ENCODE measurements at regions not wholly inside any gene's neighbourhood (a gene's known extent, or its start where the extent isn't known, plus 50 kb on each side); places are given as distances from the start of the nearest gene placed in this dataset.
"Not testable (repeated sequence)": the region's sequence is repeated elsewhere in the genome, so short reads cannot be mapped to it uniquely, and the experiment has no call there.

DNA sequence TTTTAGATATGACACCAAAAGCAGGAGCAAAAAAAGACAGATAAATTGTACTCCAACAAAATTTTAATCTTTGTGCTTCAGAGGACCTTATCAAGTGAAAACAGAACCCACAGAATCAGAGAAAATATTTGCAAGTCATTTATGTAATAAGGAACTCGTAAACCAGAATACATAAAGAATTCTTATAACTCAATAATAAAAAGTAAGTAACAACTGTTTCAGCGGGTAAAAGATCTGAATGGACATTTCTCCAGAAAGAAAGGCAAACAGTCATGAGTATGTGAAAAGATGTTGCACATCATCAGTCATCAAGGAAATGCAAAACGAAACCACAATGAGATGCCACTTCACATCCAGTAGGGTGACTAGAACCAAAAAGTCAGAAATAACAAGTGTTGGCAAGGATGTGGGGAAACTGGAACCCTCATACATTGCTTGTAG, 167.7 kb upstream of the KCTD7 start:
- no peak for TF ChIP-seq CTCF (IDR thresholded peaks at IDR 0.05)
- Histone ChIP-seq H3K4me3 (no peak overlapping the region), H3K27me3 (replicated peaks; ENCODE audit: insufficient read depth) (no peaks in the 10 kb centered on the region), H3K36me3 (no peaks in the 10 kb centered on the region), H3K9me3 (no peaks in the 10 kb centered on the region), H3K4me1 (ENCODE audit: control insufficient read depth in 1 of 2, low read depth in 2 of 2) (no peaks in the 10 kb centered on the region), H3K27ac (no peak overlapping the region)
- DNase-seq (ENCODE audit: low spot score) (no peak), ATAC-seq (ENCODE audit: insufficient number of reproducible peaks, low FRiP score, low read depth) (no peak)

GRCh38 chr7:66461397-66461796, 167.3 kb upstream of the KCTD7 start:
- H3K9me3 ChIP-seq; DNase-seq (ENCODE audit: low spot score); H3K36me3 ChIP-seq; ATAC-seq (ENCODE audit: insufficient number of reproducible peaks, low FRiP score, low read depth); H3K27me3 ChIP-seq (replicated peaks; ENCODE audit: insufficient read depth); H3K4me1 ChIP-seq (ENCODE audit: control insufficient read depth in 1 of 2, low read depth in 2 of 2); H3K4me3 ChIP-seq; H3K27ac ChIP-seq: not testable (repeated sequence)

DNA sequence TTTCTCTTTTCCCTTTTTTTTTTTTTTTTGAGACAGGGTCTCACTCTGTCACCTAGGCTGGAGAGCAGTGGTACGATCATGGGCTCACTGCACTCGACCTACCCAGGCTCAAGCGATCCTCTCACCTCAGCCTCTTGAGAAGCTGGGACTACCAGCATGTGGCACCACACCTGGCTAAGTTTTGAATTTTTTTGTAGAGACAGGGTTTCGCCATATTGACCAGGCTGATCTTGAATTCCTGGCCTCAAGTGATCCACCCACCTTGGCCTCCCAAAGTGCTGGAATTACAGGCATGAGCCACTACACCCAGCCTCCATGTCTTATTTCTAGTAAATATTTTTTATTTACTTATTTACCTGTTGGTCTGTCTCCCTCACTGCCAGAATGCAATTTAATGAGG, 165.8 kb upstream of the KCTD7 start:
- H3K4me3 ChIP-seq; H3K36me3 ChIP-seq; H3K9me3 ChIP-seq; DNase-seq (ENCODE audit: low spot score); H3K27me3 ChIP-seq (replicated peaks; ENCODE audit: insufficient read depth); ATAC-seq (ENCODE audit: insufficient number of reproducible peaks, low FRiP score, low read depth); H3K27ac ChIP-seq; H3K4me1 ChIP-seq (ENCODE audit: control insufficient read depth in 1 of 2, low read depth in 2 of 2): not testable (repeated sequence)

- no peaks in the 10 kb centered on the region for H3K4me1 ChIP-seq (ENCODE audit: control insufficient read depth in 1 of 2, low read depth in 2 of 2)
- ATAC-seq (ENCODE audit: insufficient number of reproducible peaks, low FRiP score, low read depth) (no peak), DNase-seq (ENCODE audit: low spot score) (no peak)
- no peak overlapping the region for H3K27ac ChIP-seq
- TF ChIP-seq CTCF (IDR thresholded peaks at IDR 0.05), result no peak
- H3K4me3 ChIP-seq, result no peak overlapping the region
- H3K9me3 ChIP-seq, result no peaks in the 10 kb centered on the region
- no peaks in the 10 kb centered on the region for H3K36me3 ChIP-seq
- H3K27me3 ChIP-seq (replicated peaks; ENCODE audit: insufficient read depth), result no peaks in the 10 kb centered on the region
These were observed 164.6 kb upstream of the KCTD7 start for GRCh38 chr7:66464059-66464458.

DNA sequence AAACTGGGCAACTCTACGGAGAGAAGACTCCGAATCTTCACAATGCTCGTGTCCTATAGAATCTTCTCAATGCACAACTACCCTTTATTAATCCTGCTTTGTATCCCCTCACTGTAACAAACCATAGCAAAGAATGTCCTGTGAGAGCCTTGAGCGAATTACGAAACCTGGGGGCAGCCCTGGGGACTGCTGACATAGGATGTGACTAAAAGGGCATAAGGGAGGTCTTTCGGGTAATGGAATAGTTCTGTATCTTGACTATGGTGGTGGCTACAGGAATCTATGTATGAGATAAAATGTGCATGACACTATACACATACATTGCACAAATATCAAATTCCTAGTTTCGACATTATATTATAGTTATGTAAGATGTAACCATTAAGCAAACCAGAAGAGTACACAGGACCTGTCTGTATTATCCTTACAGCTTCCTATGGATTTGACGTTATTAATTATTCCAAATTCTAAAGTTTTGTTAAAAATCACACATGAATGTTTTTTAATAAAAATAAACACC, 162.5 kb upstream of the KCTD7 start:
- no peak for ATAC-seq (ENCODE audit: insufficient number of reproducible peaks, low FRiP score, low read depth)
- Histone ChIP-seq H3K27ac (no peak overlapping the region), H3K4me1 (ENCODE audit: control insufficient read depth in 1 of 2, low read depth in 2 of 2) (peaks cover 3 to 11% of the 10 kb centered on the region in 2 donors), H3K27me3 (replicated peaks; ENCODE audit: insufficient read depth) (no peaks in the 10 kb centered on the region), H3K9me3 (no peaks in the 10 kb centered on the region), H3K4me3 (no peak overlapping the region), H3K36me3 (no peaks in the 10 kb centered on the region)
- no peak for DNase-seq (ENCODE audit: low spot score)
- no peak for TF ChIP-seq CTCF (IDR thresholded peaks at IDR 0.05)

DNA sequence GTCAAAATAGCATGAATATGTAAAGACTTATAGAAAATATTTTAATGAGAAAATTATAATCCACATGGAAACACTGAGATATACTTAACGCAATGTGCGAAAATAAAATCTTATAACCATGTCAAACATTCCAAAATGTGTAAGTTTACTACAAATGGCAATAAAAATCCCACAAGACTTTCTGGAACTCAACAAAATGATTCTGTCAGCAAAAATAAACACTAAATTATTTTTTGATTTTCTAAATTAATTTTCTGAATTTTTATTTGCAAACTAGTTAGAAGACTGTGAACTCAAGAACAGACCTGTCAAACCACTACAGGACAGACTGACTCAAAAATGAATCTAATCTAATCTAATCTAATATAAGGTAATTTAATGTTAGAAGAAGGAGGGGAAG, 160.8 kb upstream of the KCTD7 start:
- Histone ChIP-seq H3K36me3 (no peaks in the 10 kb centered on the region), H3K27me3 (replicated peaks; ENCODE audit: insufficient read depth) (no peaks in the 10 kb centered on the region)

GRCh38 chr7:66473064-66473463, 155.6 kb upstream of the KCTD7 start:
- not testable (repeated sequence) for H3K4me3 ChIP-seq; H3K27me3 ChIP-seq (replicated peaks; ENCODE audit: insufficient read depth); DNase-seq (ENCODE audit: low spot score); H3K27ac ChIP-seq; H3K9me3 ChIP-seq; H3K36me3 ChIP-seq; ATAC-seq (ENCODE audit: insufficient number of reproducible peaks, low FRiP score, low read depth)
- H3K4me1 ChIP-seq (ENCODE audit: control insufficient read depth in 1 of 2, low read depth in 2 of 2), result peaks cover 3 to 11% of the 10 kb centered on the region in 2 donors

More for the DNA sequence above, 160.8 kb upstream of the KCTD7 start:
- TF ChIP-seq CTCF (IDR thresholded peaks at IDR 0.05), result no peak
- no peak overlapping the region for H3K27ac ChIP-seq
- no peak overlapping the region for H3K4me3 ChIP-seq
- peaks cover 3 to 11% of the 10 kb centered on the region in 2 donors for H3K4me1 ChIP-seq (ENCODE audit: control insufficient read depth in 1 of 2, low read depth in 2 of 2)
- H3K9me3 ChIP-seq, result no peaks in the 10 kb centered on the region
- DNase-seq (ENCODE audit: low spot score) (no peak), ATAC-seq (ENCODE audit: insufficient number of reproducible peaks, low FRiP score, low read depth) (no peak)

Data from thoracic aorta (tissue), 2 donors.